ENCODE measurements at regions not wholly inside any gene's neighbourhood (a gene's known extent, or its start where the extent isn't known, plus 50 kb on each side); places are given as distances from the start of the nearest gene placed in this dataset.

DNA sequence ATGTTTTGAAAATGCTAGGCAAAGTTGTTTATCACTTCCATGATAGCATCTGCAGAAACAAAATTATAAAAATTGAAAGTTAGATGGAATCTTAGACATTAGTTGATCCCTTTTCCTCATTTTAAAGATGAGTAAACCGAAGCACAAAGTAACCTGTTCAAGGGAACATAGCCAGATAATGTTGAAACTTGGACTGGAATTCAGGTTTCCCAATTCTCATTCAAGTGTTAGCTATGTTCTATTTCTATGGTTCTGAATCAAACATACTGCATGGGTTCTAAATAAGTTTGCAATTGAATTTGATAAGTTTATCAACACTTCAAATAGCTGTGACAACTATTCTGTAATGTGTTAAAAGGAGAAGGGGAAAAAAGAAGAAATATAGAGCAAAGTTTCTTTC is 122.4 kb upstream of the SOX5 start:
- TF ChIP-seq, protein P1, sequence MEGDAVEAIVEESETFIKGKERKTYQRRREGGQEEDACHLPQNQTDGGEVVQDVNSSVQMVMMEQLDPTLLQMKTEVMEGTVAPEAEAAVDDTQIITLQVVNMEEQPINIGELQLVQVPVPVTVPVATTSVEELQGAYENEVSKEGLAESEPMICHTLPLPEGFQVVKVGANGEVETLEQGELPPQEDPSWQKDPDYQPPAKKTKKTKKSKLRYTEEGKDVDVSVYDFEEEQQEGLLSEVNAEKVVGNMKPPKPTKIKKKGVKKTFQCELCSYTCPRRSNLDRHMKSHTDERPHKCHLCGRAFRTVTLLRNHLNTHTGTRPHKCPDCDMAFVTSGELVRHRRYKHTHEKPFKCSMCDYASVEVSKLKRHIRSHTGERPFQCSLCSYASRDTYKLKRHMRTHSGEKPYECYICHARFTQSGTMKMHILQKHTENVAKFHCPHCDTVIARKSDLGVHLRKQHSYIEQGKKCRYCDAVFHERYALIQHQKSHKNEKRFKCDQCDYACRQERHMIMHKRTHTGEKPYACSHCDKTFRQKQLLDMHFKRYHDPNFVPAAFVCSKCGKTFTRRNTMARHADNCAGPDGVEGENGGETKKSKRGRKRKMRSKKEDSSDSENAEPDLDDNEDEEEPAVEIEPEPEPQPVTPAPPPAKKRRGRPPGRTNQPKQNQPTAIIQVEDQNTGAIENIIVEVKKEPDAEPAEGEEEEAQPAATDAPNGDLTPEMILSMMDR (IDR thresholded peaks at IDR 0.05; ENCODE audit: extremely low read depth in 1 of 2, insufficient read depth in 1 of 2, low read depth in 1 of 2, low read length in 2 of 2): no peak
- TF ChIP-seq POLR2A (IDR thresholded peaks at IDR 0.05; ENCODE audit: low read depth, low read length): no peak
- TF ChIP-seq JUN (IDR thresholded peaks at IDR 0.05; ENCODE audit: borderline replicate concordance, insufficient read depth, insufficient read length, low read depth): no peak
- TF ChIP-seq POLR2AphosphoS5 (IDR thresholded peaks at IDR 0.05; ENCODE audit: insufficient read depth, low read depth, low read length): no peak
- TF ChIP-seq EZH2 (IDR thresholded peaks at IDR 0.05; ENCODE audit: borderline replicate concordance, low read depth, low read length, severe bottlenecking): no peak
